ENCODE measurements at regions not wholly inside any gene's neighbourhood (a gene's known extent, or its start where the extent isn't known, plus 50 kb on each side); places are given as distances from the start of the nearest gene placed in this dataset.

DNA sequence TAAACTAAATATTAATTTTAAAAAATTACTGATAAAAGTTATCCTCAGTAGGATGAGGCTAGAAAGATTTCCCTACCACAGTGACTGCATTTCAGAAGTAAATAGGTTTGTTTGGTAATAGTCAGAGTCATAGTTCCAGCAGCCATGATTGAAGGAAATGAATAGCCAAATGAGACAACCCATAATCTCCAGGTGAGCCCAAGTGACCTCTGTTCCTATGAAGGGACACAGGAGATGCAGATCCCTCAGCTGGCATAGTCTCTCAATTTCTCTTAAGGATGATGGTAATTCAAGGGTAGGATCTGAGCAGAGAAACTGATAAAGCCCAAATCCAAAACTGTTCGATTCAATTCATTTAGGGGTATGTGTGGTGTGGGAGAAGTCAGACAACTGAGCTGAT is 461.8 kb downstream of the RAP2B start:
- intact Hi-C loops (cut with DNase I): no loop called here
- TF ChIP-seq, protein P1, sequence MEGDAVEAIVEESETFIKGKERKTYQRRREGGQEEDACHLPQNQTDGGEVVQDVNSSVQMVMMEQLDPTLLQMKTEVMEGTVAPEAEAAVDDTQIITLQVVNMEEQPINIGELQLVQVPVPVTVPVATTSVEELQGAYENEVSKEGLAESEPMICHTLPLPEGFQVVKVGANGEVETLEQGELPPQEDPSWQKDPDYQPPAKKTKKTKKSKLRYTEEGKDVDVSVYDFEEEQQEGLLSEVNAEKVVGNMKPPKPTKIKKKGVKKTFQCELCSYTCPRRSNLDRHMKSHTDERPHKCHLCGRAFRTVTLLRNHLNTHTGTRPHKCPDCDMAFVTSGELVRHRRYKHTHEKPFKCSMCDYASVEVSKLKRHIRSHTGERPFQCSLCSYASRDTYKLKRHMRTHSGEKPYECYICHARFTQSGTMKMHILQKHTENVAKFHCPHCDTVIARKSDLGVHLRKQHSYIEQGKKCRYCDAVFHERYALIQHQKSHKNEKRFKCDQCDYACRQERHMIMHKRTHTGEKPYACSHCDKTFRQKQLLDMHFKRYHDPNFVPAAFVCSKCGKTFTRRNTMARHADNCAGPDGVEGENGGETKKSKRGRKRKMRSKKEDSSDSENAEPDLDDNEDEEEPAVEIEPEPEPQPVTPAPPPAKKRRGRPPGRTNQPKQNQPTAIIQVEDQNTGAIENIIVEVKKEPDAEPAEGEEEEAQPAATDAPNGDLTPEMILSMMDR (IDR thresholded peaks at IDR 0.05): no peak

GRCh38 chr3:153624310-153625030 is 462.4 kb downstream of the RAP2B start:
- TF ChIP-seq, protein P1 (IDR thresholded peaks at IDR 0.05): no peak
- H3K4me1 ChIP-seq: no peaks in the 10 kb centered on the region
- intact Hi-C loops (cut with DNase I): no loop called here

More for the DNA sequence above, 461.8 kb downstream of the RAP2B start:
- no peak overlapping the region for H3K9ac ChIP-seq (ENCODE audit: low read depth in 2 of 2, low read length in 2 of 2)
- no peaks in the 10 kb centered on the region for H3K4me1 ChIP-seq
- H3K9me3 ChIP-seq: no peaks in the 10 kb centered on the region
- DNase-seq: no peak
- H3K4me3 ChIP-seq: no peak overlapping the region
- H3K36me3 ChIP-seq: no peaks in the 10 kb centered on the region
- no peak overlapping the region for H3K27ac ChIP-seq
- no peaks in the 10 kb centered on the region for H3K27me3 ChIP-seq

DNA sequence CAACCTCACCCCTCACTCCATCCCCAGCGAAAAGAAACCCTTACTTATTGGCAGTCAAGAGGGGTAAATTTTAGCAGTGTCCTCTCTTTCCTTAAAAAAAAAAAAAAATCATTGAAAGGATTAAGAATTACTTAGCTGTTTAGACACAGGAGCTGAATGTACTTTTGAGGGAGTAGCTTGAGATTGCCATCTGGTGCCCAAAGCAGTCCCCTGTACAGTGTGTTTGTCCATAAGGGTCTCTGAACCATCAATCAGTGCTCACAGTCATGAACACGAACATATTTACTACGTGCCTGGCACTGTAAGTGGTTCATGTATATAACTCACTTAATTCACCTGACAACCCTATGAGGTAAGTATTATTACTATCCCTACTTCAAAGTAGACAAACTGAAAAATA is 463.5 kb downstream of the RAP2B start:
- Histone ChIP-seq H3K27me3 (no peaks in the 10 kb centered on the region), H3K4me3 (no peak overlapping the region), H3K9me3 (no peaks in the 10 kb centered on the region), H3K36me3 (no peaks in the 10 kb centered on the region), H3K9ac (ENCODE audit: low read depth in 2 of 2, low read length in 2 of 2) (no peak overlapping the region), H3K4me1 (no peaks in the 10 kb centered on the region), H3K27ac (no peak overlapping the region)
- no peak for DNase-seq
- intact Hi-C loops (cut with DNase I): no loop called here
- TF ChIP-seq, protein P1 (IDR thresholded peaks at IDR 0.05): no peak

More at GRCh38 chr3:153624310-153625030, 462.4 kb downstream of the RAP2B start:
- DNase-seq: no peak
- H3K4me3 ChIP-seq: no peak overlapping the region
- H3K27me3 ChIP-seq: no peaks in the 10 kb centered on the region
- H3K36me3 ChIP-seq: no peaks in the 10 kb centered on the region
- no peak overlapping the region for H3K9ac ChIP-seq (ENCODE audit: low read depth in 2 of 2, low read length in 2 of 2)
- no peaks in the 10 kb centered on the region for H3K9me3 ChIP-seq
- no peak overlapping the region for H3K27ac ChIP-seq

DNA sequence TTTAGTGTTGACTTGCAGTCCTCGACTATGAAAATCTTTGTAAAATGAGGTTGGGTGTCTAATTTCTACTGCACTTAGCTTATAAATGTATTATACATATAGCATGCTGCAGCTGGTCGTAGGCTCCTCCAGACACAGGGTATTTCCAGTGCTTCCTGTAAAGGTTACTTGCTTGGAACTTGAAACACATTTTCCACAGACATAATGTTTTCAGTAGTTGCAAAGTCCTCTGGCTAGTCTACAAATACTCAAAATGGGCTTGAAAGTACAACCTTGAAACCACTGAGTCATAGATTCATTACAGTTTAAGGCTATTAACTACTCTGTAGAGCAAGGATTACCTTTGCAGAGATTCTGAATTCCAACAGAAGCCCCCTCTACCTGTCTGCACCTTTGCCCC is 464.1 kb downstream of the RAP2B start:
- no peak for DNase-seq
- Histone ChIP-seq H3K9me3 (no peaks in the 10 kb centered on the region), H3K36me3 (no peaks in the 10 kb centered on the region), H3K27me3 (no peaks in the 10 kb centered on the region), H3K27ac (no peak overlapping the region), H3K4me3 (no peak overlapping the region), H3K9ac (ENCODE audit: low read depth in 2 of 2, low read length in 2 of 2) (no peak overlapping the region), H3K4me1 (no peaks in the 10 kb centered on the region)
- TF ChIP-seq, protein P1 (IDR thresholded peaks at IDR 0.05): no peak
- intact Hi-C loops (cut with DNase I): no loop called here

GRCh38 chr3:153628591-153628990 is 466.6 kb downstream of the RAP2B start:
- no peak overlapping the region for H3K9ac ChIP-seq (ENCODE audit: low read depth in 2 of 2, low read length in 2 of 2)
- H3K9me3 ChIP-seq: no peaks in the 10 kb centered on the region
- no peaks in the 10 kb centered on the region for H3K36me3 ChIP-seq
- intact Hi-C loops (cut with DNase I): no loop called here
- H3K4me1 ChIP-seq: no peaks in the 10 kb centered on the region
- TF ChIP-seq, protein P1 (IDR thresholded peaks at IDR 0.05): no peak
- no peak overlapping the region for H3K4me3 ChIP-seq
- H3K27me3 ChIP-seq: no peaks in the 10 kb centered on the region
- H3K27ac ChIP-seq: no peak overlapping the region
- DNase-seq: no peak

All from colonic mucosa (tissue), 4 donors.